HuH-7.5 (cell line): ENCODE measurements at regions not wholly inside any gene's neighbourhood (a gene's known extent, or its start where the extent isn't known, plus 50 kb on each side); places are given as distances from the start of the nearest gene placed in this dataset.

Experiments
- DNase-seq: peaks from one replicate; pipeline ENCODE4 v3.0.0; 2011; ENCODE audit warnings: low spot score

DNA sequence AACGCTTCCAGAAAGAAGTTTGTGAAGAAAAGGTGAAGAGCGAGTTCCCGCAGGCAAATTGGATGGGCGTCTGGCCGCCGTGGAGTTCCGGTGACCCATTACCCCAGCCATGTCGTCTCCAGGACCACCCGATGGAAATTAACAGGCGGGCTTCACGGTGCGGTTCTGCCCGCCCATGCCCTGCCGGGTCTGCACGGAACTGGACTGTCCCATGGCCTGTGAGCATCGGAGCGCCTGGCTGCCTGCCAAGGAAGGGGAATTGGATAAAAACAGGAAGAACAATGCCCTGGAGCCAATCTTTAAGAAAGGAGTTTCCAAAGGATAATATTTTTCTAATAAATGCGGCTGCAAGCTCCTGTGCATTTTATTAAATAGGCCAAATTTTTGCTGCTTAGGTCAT is 319.8 kb upstream of the SLC7A11 start:
- DNase-seq, result no peak

DNA sequence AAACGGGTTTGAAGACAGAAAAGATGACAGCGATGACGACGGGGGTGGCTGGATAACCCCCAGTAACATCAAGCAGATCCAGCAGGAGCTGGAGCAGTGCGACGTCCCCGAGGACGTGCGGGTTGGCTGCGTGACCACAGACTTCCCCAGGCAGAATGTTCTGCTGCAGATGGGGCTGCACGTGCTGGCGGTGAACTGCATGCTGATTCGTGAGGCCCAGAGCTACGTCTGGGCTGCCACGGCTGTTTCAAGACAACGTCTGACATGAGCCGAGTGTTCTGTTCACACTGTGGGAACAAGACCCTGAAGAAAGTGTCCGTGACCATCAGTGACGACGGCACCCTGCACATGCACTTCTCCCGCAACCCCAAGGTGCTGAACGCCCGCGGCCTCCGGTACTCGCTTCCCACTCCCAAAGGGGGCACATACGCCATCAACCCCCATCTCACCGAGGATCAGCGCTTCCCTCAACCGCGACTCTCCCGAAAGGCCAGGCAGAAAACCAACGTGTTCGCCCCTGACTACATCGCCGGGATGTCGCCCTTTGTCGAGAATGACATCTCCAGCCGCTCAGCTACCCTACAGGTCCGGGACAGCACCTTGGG is 319.2 kb upstream of the SLC7A11 start:
- no peak for DNase-seq

DNA sequence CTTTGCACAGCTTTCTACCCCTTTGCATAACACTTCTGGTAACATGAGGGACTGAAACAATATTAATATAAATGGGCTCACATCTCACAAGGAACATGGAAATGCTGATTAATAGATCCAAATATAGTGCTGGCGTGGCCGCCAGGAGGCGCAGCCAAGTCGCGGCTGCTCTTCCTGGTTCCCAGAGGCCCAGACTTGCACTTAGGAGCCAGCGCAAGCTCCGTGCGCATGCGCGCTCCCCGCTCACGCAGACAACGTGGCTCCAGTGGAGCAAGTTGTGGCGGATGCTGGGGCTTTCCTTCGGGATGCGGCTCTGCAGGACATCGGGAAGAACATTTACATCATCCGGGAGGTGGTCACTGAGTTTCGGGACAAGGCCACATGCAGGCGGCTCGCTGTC is 318.3 kb upstream of the SLC7A11 start:
- peak; percentile 54 for DNase-seq

DNA sequence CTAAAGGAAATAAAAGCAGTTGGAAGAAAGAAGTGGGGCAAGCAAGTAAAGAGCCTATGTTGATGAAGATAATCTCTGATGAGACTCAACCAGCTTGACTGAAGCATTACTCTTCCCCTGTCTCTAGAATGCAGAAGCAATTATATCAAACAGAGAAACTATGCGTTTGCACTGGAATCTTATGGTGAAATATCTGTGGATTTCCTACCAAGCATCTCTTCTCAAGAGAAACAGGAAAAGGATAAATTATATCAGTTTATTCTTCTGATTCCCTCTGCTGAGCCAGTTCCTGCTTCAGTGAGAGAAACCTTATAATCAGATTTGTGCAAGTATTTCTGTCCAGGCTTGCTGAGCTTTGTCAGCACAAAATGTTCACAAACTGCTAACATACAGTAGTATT is 316.7 kb upstream of the SLC7A11 start:
- DNase-seq, result no peak

DNA sequence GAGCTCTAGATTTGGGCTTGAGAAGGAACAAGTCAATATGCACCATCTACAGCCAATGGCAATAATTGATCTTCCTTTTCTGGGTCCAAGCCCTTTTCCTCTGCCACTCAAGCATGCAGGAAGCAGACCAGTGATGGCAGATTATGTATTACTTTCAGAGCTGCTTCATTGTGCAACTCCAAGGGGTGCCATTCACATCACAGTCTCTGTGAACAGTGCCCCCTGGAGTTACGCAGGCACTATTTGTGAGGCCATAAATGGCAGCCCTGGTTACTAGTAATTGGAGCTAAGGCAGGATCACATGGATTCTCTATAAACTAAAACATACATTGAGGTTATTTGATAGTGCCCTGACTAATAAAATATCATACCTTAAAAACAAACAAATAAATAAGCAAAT is 313.4 kb upstream of the SLC7A11 start:
- no peak for DNase-seq

DNA sequence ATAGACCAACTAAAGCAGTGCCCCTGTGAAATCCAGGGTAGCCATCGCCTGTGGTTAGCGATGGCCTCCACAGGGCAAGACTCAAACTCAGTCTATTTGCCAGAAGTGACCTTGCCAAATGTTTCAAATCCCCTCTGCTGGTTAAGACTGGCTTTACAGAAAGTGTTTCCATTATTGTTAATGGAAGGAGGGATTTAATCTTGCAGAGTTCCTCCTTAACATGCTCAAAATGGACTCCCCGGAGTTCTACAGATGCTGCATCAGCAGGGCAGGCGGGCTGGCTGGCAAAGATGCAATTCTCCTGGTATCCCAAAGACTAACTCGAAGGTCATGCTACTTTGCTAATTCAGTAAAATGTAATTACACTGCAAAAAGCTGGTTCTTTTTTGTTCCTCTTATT is 313.0 kb upstream of the SLC7A11 start:
- DNase-seq, result no peak

DNA sequence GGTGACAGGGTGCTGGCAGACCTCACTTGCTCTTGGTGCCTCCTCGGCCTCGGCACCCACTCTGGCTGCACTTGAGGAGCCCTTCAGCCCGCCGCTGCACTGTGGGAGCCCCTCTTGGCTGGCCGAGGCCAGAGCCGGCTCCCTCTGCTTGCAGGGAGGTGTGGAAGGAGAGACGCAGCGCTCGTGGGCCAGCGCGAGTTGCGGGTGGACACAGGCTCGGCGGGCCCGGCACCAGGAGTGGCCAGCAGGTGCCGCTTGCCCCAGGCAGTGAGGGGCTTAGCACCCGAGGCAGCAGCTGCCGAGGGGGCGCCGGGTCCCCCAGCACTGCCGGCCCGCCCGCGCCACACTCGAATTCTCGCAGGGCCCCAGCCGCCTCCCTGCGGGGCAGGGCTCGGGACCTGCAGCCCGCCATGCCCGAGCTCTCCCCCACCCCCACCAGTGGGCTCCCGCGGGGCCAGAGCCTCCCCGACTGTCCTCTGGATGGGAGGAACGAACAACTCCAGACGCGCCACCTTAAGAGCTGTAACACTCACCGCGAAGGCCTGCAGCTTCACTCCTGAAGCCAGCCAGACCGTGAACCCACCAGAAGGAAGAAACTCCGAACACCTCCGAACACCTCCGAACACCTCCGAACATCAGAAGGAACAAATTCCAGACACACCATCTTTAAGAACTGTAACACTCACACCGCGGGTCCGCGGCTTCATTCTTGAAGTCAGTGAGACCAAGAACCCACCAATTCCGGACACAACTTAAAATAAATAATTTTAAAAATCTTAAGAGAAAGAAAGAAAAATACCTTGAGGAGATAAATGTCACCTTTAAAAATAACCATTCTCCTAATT is 311.1 kb upstream of the SLC7A11 start:
- no peak for DNase-seq

DNA sequence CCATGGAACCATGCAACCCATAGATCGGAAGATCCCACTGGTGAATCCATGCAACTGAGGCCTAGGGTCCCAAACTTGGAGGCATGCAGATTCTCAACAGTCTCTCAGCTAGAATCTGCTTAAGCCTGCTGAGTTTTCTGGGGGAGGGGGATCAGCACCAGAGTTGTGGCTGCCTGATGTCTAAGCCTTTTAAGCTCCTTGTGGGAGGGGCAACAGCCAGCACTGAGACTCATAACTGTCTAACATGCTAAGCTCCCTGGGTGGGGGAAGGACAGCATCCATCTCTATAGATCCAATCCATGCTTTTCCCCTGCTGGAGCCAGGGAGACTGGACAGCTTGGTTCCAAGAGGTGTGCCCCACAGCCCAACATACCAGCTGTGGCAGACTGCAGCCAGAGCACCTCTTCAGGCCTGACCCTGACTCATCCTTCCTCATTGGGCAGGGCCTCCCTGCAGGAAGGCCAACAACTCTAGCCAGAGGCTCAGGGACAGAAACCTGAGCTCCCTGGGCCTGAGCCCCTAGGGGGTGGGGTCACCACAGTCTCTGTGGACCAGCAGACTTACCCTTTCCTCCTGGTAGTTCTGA is 300.1 kb upstream of the SLC7A11 start:
- DNase-seq, result no peak

DNA sequence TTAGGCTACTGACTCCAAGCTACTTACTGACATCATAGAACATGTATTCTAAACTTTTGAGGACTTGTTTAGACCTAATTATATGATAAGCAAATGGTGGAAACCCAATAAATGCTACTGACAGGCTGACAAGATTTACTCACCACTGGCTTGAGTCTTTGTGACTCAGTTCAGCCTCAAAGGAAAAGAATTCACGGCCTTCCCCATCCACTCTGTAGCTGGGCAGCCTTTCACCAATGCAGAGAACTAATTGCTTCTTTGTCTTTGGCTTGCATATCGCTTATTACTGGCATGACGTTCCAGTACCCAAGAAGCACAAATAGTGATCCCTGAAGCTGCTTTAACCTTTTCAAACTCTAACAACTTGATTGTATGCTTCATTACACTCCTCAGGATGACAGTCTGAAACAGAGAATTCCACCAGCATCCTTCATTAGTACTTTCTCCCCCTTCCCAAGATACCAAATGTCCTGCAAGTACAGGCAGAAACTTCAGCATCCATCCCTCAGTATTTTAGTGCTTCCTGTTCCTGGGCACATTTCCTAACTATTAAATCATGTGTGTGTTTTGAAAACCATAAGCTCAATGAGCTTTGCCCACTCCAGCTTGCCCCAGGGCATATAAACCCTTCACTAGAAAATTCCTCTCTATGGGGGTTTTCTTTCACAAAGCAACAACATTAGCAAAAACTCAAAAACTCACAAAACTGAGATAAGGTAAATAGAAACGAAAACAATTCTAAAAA is 298.1 kb upstream of the SLC7A11 start:
- DNase-seq, result no peak

DNA sequence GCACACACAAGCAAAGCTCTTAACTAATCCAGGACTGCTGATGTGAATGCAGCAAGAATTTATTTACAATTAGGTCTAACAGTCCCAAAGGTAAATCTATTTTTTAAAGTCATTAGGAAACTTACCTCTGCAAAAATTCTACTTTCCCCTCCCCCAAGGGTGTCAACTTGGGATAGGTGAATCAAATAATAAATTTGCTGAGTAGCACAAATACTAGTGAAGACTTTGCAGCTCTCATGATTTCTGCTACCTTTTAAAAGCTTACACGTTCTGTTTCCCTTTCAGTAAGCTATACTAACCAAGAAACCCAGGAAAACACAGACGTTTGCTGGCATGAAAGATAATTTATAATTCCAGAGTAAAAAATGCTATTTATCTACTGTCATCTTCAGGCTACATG is 296.6 kb upstream of the SLC7A11 start:
- DNase-seq, result no peak

DNA sequence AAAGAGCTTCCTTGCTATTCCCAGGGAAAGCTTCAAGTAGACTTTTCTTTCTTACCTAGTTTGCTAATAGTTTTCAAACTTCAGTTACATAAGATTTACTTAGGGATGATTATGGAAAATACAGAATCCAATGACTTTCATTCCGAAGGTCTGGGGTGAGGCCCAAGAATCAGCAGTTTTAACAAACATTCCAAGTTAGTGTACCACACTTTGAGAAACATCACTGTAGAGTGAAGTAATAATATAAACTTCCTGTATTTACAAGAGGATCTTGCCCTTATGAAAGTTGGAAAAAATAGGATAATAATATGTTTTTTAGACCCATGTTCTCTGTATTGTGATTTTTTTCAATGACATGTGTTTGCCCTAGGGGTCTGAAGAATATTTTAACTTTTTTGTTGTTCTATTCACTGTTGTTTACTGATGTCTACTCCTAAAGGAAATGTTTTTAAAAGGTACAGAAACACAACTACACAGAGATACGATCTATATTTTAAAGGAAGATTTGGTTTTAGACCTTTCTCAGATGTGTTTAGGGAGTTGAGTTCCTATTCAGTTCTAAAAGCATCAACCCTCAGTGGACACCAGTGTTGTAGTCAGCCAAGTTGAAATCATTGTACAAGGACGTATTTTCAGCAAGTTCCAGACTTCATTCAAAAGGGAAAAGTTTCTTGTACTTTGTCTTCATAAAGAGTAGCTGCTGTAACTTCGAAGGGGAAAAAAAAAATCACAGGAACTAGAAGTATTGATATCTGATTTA is 295.8 kb upstream of the SLC7A11 start:
- no peak for DNase-seq

DNA sequence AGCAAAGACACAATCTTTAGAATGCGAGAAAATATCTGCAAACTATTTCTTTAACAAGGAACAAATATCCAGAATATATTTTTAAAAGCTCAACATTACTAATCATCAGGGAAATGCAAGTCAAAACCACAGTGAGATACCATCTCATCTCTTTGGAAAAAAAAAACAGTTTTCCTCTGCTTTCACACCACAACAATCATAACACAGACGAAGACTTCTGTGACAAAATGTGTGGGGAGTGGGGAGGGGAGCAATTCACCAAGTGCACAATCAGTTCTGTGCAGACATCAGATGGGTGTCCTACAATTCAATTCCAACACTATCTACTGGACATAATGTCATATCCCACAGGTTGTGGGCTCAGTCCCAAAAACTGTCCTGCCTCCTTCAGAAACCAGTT is 293.2 kb upstream of the SLC7A11 start:
- DNase-seq, result no peak

DNA sequence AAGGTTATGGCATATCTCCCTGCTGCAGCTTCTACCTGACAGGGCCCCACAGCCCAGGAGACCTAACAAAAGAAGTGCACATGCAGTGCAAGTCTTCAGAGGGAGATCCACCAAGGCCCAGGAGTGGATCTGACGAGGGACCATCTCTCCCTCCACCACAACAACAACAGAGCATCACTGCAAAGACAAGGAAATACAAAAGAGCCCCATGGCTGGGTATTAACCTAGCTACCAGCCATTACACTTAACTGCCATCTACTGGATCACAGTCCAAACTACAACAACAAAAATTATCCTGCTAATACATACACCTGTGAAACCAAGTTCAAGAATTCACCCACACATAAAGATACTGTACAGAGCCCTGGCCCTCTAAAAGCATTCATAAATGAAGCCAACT is 280.2 kb upstream of the SLC7A11 start:
- peak; percentile 3 for DNase-seq

DNA sequence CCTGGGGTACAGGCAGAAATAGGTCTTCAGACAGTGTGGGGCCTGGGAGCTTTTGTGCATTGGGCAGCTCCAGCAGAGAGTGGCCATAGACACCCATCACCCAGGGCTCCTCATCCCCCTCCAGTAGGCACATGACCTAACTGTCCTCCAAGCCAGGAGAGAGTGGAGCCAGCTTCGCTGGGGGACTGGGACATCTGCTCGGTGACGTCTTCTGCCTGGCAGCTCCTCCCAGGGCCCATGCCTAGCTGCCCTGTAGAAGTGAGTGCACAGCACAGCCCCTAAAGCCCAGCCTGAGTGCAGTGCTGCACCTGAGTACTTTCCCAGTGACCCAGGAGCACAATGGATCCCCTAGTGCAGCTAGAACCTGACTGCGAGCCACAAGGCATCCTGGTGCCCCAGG is 279.7 kb upstream of the SLC7A11 start:
- DNase-seq, result no peak

DNA sequence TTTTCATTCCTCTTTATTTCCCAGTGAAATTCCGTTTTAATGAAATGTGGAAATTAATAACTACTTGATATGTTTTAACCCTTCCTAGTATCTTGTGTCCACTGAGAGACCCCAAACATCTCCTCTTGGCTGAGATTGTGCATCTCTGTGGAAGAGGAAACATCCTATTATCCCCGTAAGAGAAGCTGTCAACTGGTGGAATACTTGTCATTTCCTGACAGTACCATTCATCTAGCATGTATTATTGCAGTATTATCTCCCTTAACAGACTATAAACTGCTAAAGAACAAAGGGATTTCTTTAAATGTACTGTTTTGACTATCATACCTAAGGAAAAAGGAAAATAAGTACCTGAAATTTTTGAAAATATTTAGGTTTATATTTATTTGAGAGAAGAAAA is 277.3 kb upstream of the SLC7A11 start:
- no peak for DNase-seq

DNA sequence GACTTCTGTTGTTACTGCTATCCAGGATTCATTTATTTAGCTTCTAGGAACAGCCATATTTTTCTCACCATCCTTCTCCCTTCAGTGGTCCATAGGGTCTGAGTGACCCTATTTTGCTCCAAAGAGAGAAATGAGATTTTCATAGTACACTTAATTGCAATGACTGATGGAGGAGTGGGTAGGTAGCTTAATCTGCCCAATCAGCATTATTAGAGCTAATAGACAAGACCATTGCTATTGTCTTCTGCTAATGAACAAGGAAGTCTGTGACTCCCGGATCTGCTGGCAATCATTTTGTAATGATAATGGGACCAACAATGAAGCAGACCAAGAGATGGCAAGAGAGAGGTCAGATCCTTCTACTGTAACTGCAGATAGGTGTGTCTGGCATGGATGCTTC is 271.4 kb upstream of the SLC7A11 start:
- DNase-seq, result no peak

DNA sequence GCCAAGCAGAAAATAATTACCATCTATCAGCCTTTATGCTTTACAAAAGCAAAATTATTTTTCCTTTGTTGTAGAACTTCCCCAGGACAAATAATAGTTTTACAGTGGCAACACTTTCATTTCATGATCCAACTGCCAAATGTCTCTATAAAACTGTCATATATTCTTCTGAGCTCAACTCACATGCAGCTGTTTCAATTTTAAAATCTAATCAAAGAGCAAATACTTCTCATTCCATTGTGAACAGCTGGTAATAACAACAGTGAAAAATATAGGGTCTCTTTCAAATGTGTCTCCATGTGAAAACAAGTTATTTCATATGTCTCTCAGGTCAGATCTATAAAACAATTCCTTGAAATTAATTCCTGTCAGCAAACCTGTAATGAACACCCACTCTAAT is 270.6 kb upstream of the SLC7A11 start:
- no peak for DNase-seq

DNA sequence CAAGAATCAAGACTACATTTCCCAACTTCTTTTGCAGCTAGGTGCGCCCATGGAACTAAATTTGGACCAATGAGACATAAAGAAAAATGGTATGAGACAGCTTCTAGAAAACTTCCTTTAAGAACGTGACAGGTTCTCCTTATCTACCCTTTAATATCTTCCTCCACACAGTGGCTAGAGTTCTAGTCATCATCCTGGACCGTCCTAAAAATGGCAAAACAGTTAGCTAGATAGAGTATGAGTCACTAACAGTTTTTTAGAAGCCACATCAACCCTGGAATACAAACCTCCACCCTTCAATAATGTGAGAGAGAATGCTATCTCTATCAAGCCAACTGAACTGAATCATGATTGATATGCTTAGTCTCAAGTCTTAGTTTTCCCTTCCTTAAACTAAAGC is 267.9 kb upstream of the SLC7A11 start:
- DNase-seq, result no peak

DNA sequence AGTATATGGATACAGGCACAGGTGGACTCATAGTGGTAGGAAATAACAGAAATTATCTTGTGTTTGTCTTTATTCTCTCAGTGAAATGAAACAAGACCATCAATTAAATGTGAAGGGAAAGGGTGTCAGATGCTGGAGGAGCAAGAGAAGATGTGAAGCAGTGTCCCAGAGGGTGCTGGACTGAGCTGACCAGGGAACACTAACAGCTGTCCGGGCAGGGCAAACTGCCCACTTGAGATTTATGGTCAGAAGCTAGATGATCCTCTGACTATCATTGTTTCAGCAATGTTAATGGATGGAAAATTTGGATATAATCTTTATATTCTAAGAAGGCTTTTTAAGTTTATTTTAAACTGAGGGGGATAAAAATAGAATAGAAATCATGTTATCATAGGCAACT is 267.2 kb upstream of the SLC7A11 start:
- no peak for DNase-seq

DNA sequence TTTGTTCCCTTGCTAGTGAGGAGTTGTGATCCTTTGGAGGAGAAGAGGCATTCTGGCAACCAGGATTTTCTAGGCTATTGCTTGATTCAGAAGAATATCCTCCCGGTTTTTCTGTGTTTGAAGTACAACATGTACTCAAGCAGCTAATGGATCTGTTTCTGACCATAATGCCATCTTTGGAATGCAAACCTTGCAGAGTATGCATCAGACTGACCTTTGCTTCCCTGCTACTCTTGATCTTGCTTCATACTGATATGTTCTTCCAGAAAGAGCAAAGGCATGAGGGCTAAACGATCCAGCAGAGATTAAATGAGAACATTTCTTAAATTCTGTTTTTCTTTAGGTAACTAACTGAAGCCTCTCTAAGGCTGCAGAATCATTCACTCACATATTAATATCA is 265.4 kb upstream of the SLC7A11 start:
- no peak for DNase-seq

DNA sequence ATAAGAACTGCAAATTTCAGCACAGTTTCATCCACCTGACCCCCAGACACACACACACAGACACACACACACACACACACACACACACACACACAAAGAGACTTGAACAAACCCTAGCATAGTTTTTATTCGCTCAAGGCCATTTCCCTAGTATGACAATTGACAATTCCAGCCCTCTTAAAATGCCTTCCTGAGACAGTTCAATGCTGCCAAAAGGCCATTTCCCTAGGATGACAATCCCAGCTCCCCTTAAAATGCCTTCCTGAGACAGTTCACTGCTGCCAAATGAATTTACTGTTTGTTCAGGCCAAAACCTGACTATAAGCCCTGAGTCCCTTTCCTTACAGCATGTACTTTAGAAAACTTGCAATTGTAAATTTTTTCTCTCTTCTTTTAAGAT is 259.5 kb upstream of the SLC7A11 start:
- DNase-seq, result no peak

DNA sequence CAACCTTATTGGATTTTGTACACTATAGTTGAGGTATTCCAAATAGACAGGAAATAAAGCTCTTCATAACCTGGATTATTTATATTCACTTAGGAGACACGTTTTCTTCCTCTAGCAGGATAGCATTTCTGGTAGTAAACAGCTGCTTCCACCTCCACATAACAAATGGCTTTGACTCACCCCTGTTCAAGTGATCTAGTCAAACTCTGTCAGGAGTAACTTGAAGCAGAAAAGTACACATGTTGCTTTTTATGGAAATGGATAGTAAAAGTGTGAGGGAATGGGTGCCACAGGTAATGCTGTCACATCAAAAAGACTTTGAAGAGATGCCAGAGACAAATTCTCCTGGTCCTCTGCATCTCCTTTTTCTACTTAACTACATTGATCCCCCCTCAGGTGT is 258.7 kb upstream of the SLC7A11 start:
- no peak for DNase-seq
